B cell (primary cell): ENCODE measurements at regions not wholly inside any gene's neighbourhood (a gene's known extent, or its start where the extent isn't known, plus 50 kb on each side); places are given as distances from the start of the nearest gene placed in this dataset.
"Not testable (repeated sequence)": the region's sequence is repeated elsewhere in the genome, so short reads cannot be mapped to it uniquely, and the experiment has no call there.

Source experiments
- ATAC-seq: fragments of 200-7000 bp; cut with Tn5 transposase; one replicate; pipeline ENCODE4 v1.10.0; 2021; ENCODE audit warnings: low read depth, mild to moderate bottlenecking, moderate number of reproducible peaks, moderate library complexity
- CTCF ChIA-PET: fragments of 350-600 bp; sonication (Branson Sonifier 250); formaldehyde crosslinking; loops from one replicate; lab custom pipeline; 2021; ENCODE audit warnings: antibody characterized with exemption, inconsistent platforms; lab: Charles Lee
- POLR2A ChIA-PET: fragments of 350-600 bp; sonication (Branson Sonifier 250); formaldehyde crosslinking; loops from one replicate; lab custom pipeline; 2021; ENCODE audit warnings: antibody characterized with exemption; lab: Charles Lee
- DNase-seq: peaks from one replicate; pipeline ENCODE4 v3.0.0; 2013
- H2AFZ ChIP-seq: 2 replicates; pipeline ENCODE4 v1.6.1; 2012; ENCODE audit warnings: mild to moderate bottlenecking, low read depth, low read length; ENCODE audit not compliant: insufficient read depth, poor library complexity, severe bottlenecking
- H3K27ac ChIP-seq, 2 donors: 1 replicate in 1 of 2; 2 replicates in 1 of 2; pipeline ENCODE4 v1.5.1; 2012 to 2013; ENCODE audit warnings: low read length in 2 of 2, mild to moderate bottlenecking in 2 of 2, moderate library complexity in 1 of 2
- H3K27me3 ChIP-seq, 4 experiments: fragments of 200-600 bp in 1 of 4; sonication (generic) in 1 of 4; replicated peaks in 1 of 4; 1 replicate in 2 of 4; 2 replicates in 2 of 4; pipeline versions ENCODE4 v1.6.1 to v1.7.0; 2013 to 2016; ENCODE audit warnings: low read length in 3 of 4, mild to moderate bottlenecking in 2 of 4, mixed read lengths in 1 of 4, moderate library complexity in 1 of 4; ENCODE audit not compliant: insufficient read depth in 4 of 4, control insufficient read depth in 3 of 4; ENCODE audit errors: control extremely low read depth in 1 of 4
- H3K36me3 ChIP-seq, 2 experiments: replicated peaks in 1 of 2; 1 replicate in 1 of 2; 2 replicates in 1 of 2; pipeline versions ENCODE4 v1.6.1 to v1.7.1; 2013; ENCODE audit warnings: low read length in 1 of 2; ENCODE audit not compliant: insufficient read depth in 2 of 2, control insufficient read depth in 1 of 2; ENCODE audit errors: control extremely low read depth in 1 of 2, extremely low read depth in 1 of 2
- H3K4me1 ChIP-seq, 2 donors: fragments of 200-600 bp in 1 of 2; sonication (generic) in 1 of 2; 1 replicate in 1 of 2; 2 replicates in 1 of 2; pipeline versions ENCODE4 v1.5.1 to v1.6.1; 2013 to 2017; ENCODE audit warnings: low read length in 2 of 2; ENCODE audit not compliant: control insufficient read depth in 2 of 2, insufficient read depth in 2 of 2
- H3K4me2 ChIP-seq: replicated peaks from 2 replicates; pipeline ENCODE3; 2012; ENCODE audit warnings: mild to moderate bottlenecking, low read depth, low read length; ENCODE audit not compliant: poor library complexity, severe bottlenecking
- H3K4me3 ChIP-seq, 5 experiments: fragments of 200-600 bp in 1 of 5; sonication (generic) in 1 of 5; 1 replicate in 3 of 5; 2 replicates in 2 of 5; pipeline versions ENCODE4 v1.5.1 to v1.7.0; 2011 to 2016; ENCODE audit warnings: low read length in 4 of 5, mild to moderate bottlenecking in 4 of 5, low read depth in 2 of 5, control low read depth in 1 of 5, moderate library complexity in 1 of 5; ENCODE audit not compliant: insufficient read depth in 1 of 5; ENCODE audit errors: control extremely low read depth in 1 of 5, extremely low read depth in 1 of 5
- H3K79me2 ChIP-seq: fragments of 200-600 bp; sonication (generic); one replicate; pipeline ENCODE4 v1.6.0; 2016; ENCODE audit warnings: low read length; ENCODE audit not compliant: control insufficient read depth, insufficient read depth
- H3K9ac ChIP-seq: fragments of 200-600 bp; sonication (generic); 2 replicates; pipeline ENCODE4 v1.6.1; 2017; ENCODE audit warnings: mild to moderate bottlenecking, low read length, moderate library complexity
- H3K9me3 ChIP-seq, 3 donors: one replicate each; pipeline versions ENCODE4 v1.6.1 to v1.7.1; 2013; ENCODE audit warnings: low read length in 2 of 3; ENCODE audit not compliant: control insufficient read depth in 2 of 3, insufficient read depth in 1 of 3; ENCODE audit errors: control extremely low read depth in 1 of 3
- H4K20me1 ChIP-seq: 2 replicates; pipeline ENCODE4 v1.6.0; 2012; ENCODE audit warnings: mild to moderate bottlenecking, low read length; ENCODE audit not compliant: insufficient read depth, control insufficient read depth, poor library complexity, severe bottlenecking
- H3K27ac Mint-ChIP-seq: one replicate; pipeline ENCODE4 v1.8.0; 2021; ENCODE audit warnings: mixed read lengths
- H3K27me3 Mint-ChIP-seq: one replicate; pipeline ENCODE4 v1.8.0; 2021; ENCODE audit warnings: mixed read lengths
- H3K4me1 Mint-ChIP-seq: one replicate; pipeline ENCODE4 v1.8.0; 2021; ENCODE audit warnings: mixed read lengths
- H3K4me3 Mint-ChIP-seq: one replicate; pipeline ENCODE4 v1.8.0; 2021; ENCODE audit warnings: mixed read lengths
- H3K9me3 Mint-ChIP-seq: one replicate; pipeline ENCODE4 v1.8.0; 2022; ENCODE audit warnings: mixed read lengths; ENCODE audit not compliant: insufficient read depth
- EZH2 ChIP-seq: IDR thresholded peaks from 2 replicates; pipeline ENCODE4 v1.6.1; 2012; ENCODE audit warnings: borderline replicate concordance, low read depth, mild to moderate bottlenecking, moderate library complexity, low read length; ENCODE audit not compliant: insufficient read depth, poor library complexity, severe bottlenecking
- WGBS: methylation state at CpG from one replicate; pipeline ENCODE4 v1.1.5; 2013; ENCODE audit warnings: missing lambda C conversion rate; ENCODE audit not compliant: insufficient coverage; 5-methylcytosine and 5-hydroxymethylcytosine counted together
- intact Hi-C: fragments of 100-400 bp; cut with micrococcal nuclease; formaldehyde crosslinking; loops from one replicate; pipeline ENCODE4 v1.10.0; 2022
- TF ChIP-seq, protein P1 (sequence below): fragments of 200-600 bp; IDR thresholded peaks from one replicate; pipeline ENCODE4 v1.8.0; 2022; ENCODE audit warnings: antibody characterized with exemption, mild to moderate bottlenecking

DNA sequence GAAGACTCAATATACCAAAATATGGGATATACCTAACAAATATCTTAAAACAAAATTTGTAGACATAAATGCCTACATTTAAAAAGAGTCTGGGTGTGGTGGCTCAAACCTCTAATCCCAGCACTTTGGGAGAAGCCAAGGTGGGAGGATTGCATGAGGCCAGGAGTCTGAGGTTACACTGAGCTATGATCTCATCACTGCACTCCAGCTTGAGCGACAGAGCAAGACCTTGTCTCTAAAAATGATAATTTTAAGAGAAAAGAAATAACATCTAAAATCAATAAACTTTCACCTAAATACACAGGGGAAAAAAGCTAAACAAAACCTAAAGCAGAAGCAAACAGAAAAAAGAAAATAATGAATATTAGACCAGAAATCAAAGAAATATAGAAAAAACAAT lies 102.7 kb upstream of the PBX1 start:
- no peaks in the 10 kb centered on the region for H3K9me3 Mint-ChIP-seq

DNA sequence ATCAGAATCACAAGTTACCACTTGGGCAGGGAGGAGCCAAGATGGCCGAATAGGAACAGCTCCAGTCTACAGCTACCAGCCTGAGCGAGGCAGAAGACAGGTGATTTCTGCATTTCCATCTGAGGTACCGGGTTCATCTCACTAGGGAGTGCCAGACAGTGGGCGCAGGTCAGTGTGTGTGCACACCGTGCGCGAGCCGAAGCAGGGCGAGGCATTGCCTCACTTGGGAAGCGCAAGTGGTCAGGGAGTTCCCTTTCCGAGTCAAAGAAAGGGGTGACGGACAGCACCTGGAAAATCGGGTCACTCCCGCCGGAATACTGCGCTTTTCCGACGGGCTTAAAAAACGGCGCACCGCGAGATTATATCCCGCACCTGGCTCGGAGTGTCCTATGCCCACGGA lies 99.8 kb upstream of the PBX1 start:
- POLR2A ChIA-PET, CTCF ChIA-PET, H4K20me1 ChIP-seq, H3K4me1 Mint-ChIP-seq, H3K4me3 ChIP-seq, DNase-seq, H3K4me3 Mint-ChIP-seq, H3K36me3 ChIP-seq, H3K79me2 ChIP-seq, H3K4me1 ChIP-seq, H3K9me3 Mint-ChIP-seq, H3K4me2 ChIP-seq, intact Hi-C loops, H3K27me3 Mint-ChIP-seq, ATAC-seq, H2AFZ ChIP-seq, H3K27ac Mint-ChIP-seq, H3K27me3 ChIP-seq, H3K9me3 ChIP-seq, H3K9ac ChIP-seq, H3K27ac ChIP-seq: not testable (repeated sequence)
- WGBS, result 97% methylated on average over 24 of the region's 25 CpGs

More for the DNA sequence above, 102.7 kb upstream of the PBX1 start:
- TF ChIP-seq, protein P1, sequence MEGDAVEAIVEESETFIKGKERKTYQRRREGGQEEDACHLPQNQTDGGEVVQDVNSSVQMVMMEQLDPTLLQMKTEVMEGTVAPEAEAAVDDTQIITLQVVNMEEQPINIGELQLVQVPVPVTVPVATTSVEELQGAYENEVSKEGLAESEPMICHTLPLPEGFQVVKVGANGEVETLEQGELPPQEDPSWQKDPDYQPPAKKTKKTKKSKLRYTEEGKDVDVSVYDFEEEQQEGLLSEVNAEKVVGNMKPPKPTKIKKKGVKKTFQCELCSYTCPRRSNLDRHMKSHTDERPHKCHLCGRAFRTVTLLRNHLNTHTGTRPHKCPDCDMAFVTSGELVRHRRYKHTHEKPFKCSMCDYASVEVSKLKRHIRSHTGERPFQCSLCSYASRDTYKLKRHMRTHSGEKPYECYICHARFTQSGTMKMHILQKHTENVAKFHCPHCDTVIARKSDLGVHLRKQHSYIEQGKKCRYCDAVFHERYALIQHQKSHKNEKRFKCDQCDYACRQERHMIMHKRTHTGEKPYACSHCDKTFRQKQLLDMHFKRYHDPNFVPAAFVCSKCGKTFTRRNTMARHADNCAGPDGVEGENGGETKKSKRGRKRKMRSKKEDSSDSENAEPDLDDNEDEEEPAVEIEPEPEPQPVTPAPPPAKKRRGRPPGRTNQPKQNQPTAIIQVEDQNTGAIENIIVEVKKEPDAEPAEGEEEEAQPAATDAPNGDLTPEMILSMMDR, result no peak
- TF ChIP-seq EZH2, result no peak
- ATAC-seq (no peak), DNase-seq (no peak)
- no peaks in the 10 kb centered on the region for H3K4me1 ChIP-seq
- Mint-ChIP-seq H3K4me1 (no peaks in the 10 kb centered on the region), H3K27me3 (no peaks in the 10 kb centered on the region), H3K4me3 (no peak overlapping the region), H3K27ac (no peak overlapping the region)
- H3K4me3 ChIP-seq, result no peak overlapping the region
- no CpG with 5 or more reads among the region's 1 CpG for WGBS
- H3K36me3 ChIP-seq, result no peaks in the 10 kb centered on the region
- no peaks in the 10 kb centered on the region for H3K79me2 ChIP-seq
- no peaks in the 10 kb centered on the region for H3K27me3 ChIP-seq
- no peak overlapping the region for H3K4me2 ChIP-seq
- H4K20me1 ChIP-seq, result no peaks in the 10 kb centered on the region
- no peak overlapping the region for H3K9ac ChIP-seq
- ChIA-PET POLR2A (no interaction called here), CTCF (no interaction called here)
- H3K27ac ChIP-seq, result no peak overlapping the region
- H3K9me3 ChIP-seq, result peaks cover 0 to 3% (median 0%) of the 10 kb centered on the region in 3 donors
- H2AFZ ChIP-seq, result no peak overlapping the region
- intact Hi-C loops, result no loop called here
